Breast epithelium (tissue), 3 donors: ENCODE measurements at regions not wholly inside any gene's neighbourhood (a gene's known extent, or its start where the extent isn't known, plus 50 kb on each side); places are given as distances from the start of the nearest gene placed in this dataset.

Source experiments
- POLR2A ChIP-seq: fragments of 450-650 bp; IDR thresholded peaks from one replicate; pipeline ENCODE4 v1.6.1; 2016; ENCODE audit warnings: antibody characterized with exemption, mild to moderate bottlenecking, moderate library complexity
- TF ChIP-seq, protein P1 (sequence below), 3 donors: fragments of 450-650 bp; IDR thresholded peaks; one replicate each; pipeline ENCODE4 v1.5.1; 2016 to 2017; ENCODE audit warnings: antibody characterized with exemption in 3 of 3, mild to moderate bottlenecking in 3 of 3, moderate library complexity in 3 of 3

DNA sequence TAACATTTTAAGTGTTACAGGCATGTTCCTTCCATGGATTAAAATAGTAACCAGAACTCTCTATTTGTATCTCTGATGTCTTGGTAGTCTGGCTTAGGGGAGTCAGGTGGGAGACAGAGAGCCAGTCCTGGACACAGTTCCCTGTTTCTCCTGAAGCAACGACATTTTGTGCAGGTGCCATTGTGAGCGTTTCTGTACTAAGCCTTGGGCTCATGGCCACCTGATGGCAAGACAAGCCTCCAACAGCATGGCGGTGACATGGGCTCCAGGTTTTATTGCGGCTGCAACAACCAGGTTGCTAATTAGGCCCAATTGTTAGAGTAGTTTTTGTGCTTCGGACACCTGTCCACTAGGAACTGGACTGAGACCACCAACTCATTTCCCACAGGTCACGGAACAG, 105.3 kb downstream of the PRDM13 start:
- TF ChIP-seq POLR2A = no peak
- TF ChIP-seq, protein P1, sequence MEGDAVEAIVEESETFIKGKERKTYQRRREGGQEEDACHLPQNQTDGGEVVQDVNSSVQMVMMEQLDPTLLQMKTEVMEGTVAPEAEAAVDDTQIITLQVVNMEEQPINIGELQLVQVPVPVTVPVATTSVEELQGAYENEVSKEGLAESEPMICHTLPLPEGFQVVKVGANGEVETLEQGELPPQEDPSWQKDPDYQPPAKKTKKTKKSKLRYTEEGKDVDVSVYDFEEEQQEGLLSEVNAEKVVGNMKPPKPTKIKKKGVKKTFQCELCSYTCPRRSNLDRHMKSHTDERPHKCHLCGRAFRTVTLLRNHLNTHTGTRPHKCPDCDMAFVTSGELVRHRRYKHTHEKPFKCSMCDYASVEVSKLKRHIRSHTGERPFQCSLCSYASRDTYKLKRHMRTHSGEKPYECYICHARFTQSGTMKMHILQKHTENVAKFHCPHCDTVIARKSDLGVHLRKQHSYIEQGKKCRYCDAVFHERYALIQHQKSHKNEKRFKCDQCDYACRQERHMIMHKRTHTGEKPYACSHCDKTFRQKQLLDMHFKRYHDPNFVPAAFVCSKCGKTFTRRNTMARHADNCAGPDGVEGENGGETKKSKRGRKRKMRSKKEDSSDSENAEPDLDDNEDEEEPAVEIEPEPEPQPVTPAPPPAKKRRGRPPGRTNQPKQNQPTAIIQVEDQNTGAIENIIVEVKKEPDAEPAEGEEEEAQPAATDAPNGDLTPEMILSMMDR (IDR thresholded peaks at IDR 0.05) = no peak
